Fibroblast of villous mesenchyme (primary cell): ENCODE measurements at regions not wholly inside any gene's neighbourhood (a gene's known extent, or its start where the extent isn't known, plus 50 kb on each side); places are given as distances from the start of the nearest gene placed in this dataset.
"Not testable (repeated sequence)": the region's sequence is repeated elsewhere in the genome, so short reads cannot be mapped to it uniquely, and the experiment has no call there.

Experiments used
- DNase-seq: peaks from one replicate; pipeline ENCODE4 v3.0.0-alpha.2; 2010; ENCODE audit warnings: low read depth
- H3K4me3 ChIP-seq: 2 replicates; pipeline ENCODE4 v1.5.1; 2011; ENCODE audit warnings: low read depth, mild to moderate bottlenecking, low read length
- CTCF ChIP-seq: IDR thresholded peaks from 2 replicates; pipeline ENCODE4 v1.5.1; 2012; ENCODE audit warnings: low read depth, mild to moderate bottlenecking, low read length; ENCODE audit not compliant: insufficient read depth

GRCh38 chr5:62779010-62779422 is 200.4 kb downstream of the LRRC70 start:
- H3K4me3 ChIP-seq, result no peak overlapping the region
- TF ChIP-seq CTCF, result peak; percentile 80
- peak; percentile 65 for DNase-seq

GRCh38 chr5:62778316-62779009 is 199.8 kb downstream of the LRRC70 start:
- no peak for TF ChIP-seq CTCF
- no peak for DNase-seq

GRCh38 chr5:62777081-62777480 is 198.5 kb downstream of the LRRC70 start:
- DNase-seq, H3K4me3 ChIP-seq: not testable (repeated sequence)

More at GRCh38 chr5:62778316-62779009, 199.8 kb downstream of the LRRC70 start:
- H3K4me3 ChIP-seq, result no peak overlapping the region

- not testable (repeated sequence) for H3K4me3 ChIP-seq, DNase-seq
These were observed 198.0 kb downstream of the LRRC70 start for GRCh38 chr5:62776592-62776991.

- H3K4me3 ChIP-seq, result no peak overlapping the region
- TF ChIP-seq CTCF, result no peak
- DNase-seq, result no peak
These were observed 194.8 kb downstream of the LRRC70 start for GRCh38 chr5:62773460-62773859.

GRCh38 chr5:62771341-62771740 is 192.7 kb downstream of the LRRC70 start:
- no peak for TF ChIP-seq CTCF
- H3K4me3 ChIP-seq, result no peak overlapping the region
- peak; percentile 42 for DNase-seq

GRCh38 chr5:62767650-62768049 is 189.0 kb downstream of the LRRC70 start:
- no peak for TF ChIP-seq CTCF
- DNase-seq, result no peak
- no peak overlapping the region for H3K4me3 ChIP-seq

GRCh38 chr5:62767077-62767476 is 188.5 kb downstream of the LRRC70 start:
- H3K4me3 ChIP-seq, result no peak overlapping the region
- TF ChIP-seq CTCF, result no peak
- no peak for DNase-seq
